Prostate gland (tissue), 2 donors: ENCODE measurements at regions not wholly inside any gene's neighbourhood (a gene's known extent, or its start where the extent isn't known, plus 50 kb on each side); places are given as distances from the start of the nearest gene placed in this dataset.

ENCODE experiments used
- DNase-seq: peaks from one replicate; pipeline ENCODE4 v3.0.0-alpha.2; 2019; ENCODE audit warnings: low spot score
- H3K27ac ChIP-seq, 2 donors: fragments of 200-600 bp; sonication (generic); 2 replicates each; pipeline ENCODE4 v1.5.1; 2017 to 2019
- H3K27me3 ChIP-seq: fragments of 200-600 bp; sonication (generic); replicated peaks from 2 replicates; pipeline ENCODE4 v1.5.1; 2019; ENCODE audit not compliant: insufficient read depth
- H3K36me3 ChIP-seq, 2 donors: fragments of 200-600 bp; sonication (generic); 1 replicate in 1 of 2; 2 replicates in 1 of 2; pipeline versions ENCODE4 v1.5.1 to v1.8.1; 2017 to 2019
- H3K4me1 ChIP-seq: fragments of 200-600 bp; sonication (generic); replicated peaks from 2 replicates; pipeline ENCODE4 v1.5.1; 2019
- H3K4me3 ChIP-seq, 2 donors: fragments of 200-600 bp; sonication (generic); 2 replicates each; pipeline ENCODE4 v1.5.1; 2017 to 2019
- H3K9me3 ChIP-seq: fragments of 200-600 bp; sonication (generic); 2 replicates; pipeline ENCODE4 v1.5.1; 2017
- CTCF ChIP-seq, 4 experiments: fragments of 200-600 bp in 2 of 4; fragments of 450-650 bp in 2 of 4; sonication (generic) in 2 of 4; IDR thresholded peaks; 1 replicate in 3 of 4; 2 replicates in 1 of 4; pipeline ENCODE4 v1.5.1; 2016 to 2019; ENCODE audit warnings: antibody characterized with exemption in 4 of 4, mild to moderate bottlenecking in 2 of 4, moderate library complexity in 2 of 4
- POLR2A ChIP-seq: fragments of 450-650 bp; IDR thresholded peaks from one replicate; pipeline ENCODE4 v1.6.1; 2016; ENCODE audit warnings: antibody characterized with exemption, mild to moderate bottlenecking
- POLR2AphosphoS5 ChIP-seq: sonication (generic); formaldehyde crosslinking; IDR thresholded peaks from one replicate; pipeline ENCODE4 v1.6.1; 2017; ENCODE audit warnings: antibody characterized with exemption
- whole genome bisulfite sequencing: methylation state at CpG from one replicate; pipeline ENCODE4 v1.1.5; 2018; 5-methylcytosine and 5-hydroxymethylcytosine counted together
- intact Hi-C: fragments of 100-400 bp; cut with DNase I; formaldehyde crosslinking; loops from one replicate; pipeline ENCODE4 v1.14.2; 2022

DNA sequence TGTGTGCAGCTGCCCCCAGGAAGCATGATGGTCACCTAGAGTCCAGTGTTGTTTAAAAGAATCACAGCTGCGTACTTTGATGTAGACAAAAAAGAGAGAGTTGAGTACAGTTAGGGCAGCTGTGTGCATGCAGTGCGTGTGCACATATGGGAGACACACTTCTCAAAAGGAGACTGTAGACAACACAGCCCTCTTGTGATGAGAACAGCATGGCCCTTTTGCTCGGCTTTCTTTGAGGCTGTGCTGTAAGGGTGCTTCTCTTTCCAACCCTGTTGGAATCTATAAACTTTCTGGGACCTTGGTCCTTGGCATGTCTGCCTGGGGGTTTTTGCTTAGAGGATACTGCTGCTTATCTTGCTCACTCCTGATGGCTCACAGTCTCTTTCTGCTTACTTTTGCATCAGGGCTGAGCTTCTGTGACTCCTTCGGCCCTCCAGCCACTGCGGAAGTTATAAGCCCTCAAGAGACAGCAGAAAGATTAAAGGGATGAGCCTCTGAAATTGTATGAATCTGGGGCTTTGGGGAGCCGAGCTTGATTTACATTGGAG lies 102.9 kb downstream of the DYRK2 start:
- TF ChIP-seq POLR2A, result no peak
- no peak for TF ChIP-seq POLR2AphosphoS5
- no peak for TF ChIP-seq CTCF (IDR thresholded peaks at IDR 0.05)
- intact Hi-C loops, result no loop called here
- DNase-seq, result no peak
- Histone ChIP-seq H3K4me3 (no peak overlapping the region), H3K27ac (no peak overlapping the region), H3K36me3 (no peaks in the 10 kb centered on the region), H3K9me3 (no peaks in the 10 kb centered on the region), H3K4me1 (no peaks in the 10 kb centered on the region), H3K27me3 (no peaks in the 10 kb centered on the region)
- 73% methylated on average over 6 of the region's 6 CpGs for WGBS

- intact Hi-C loops, result no loop called here
- H3K4me3 ChIP-seq, result no peak overlapping the region
- WGBS, result 92% methylated on average over 4 of the region's 4 CpGs
- H3K4me1 ChIP-seq, result no peaks in the 10 kb centered on the region
- no peak for TF ChIP-seq POLR2A
- TF ChIP-seq CTCF (IDR thresholded peaks at IDR 0.05), result no peak
- no peak for TF ChIP-seq POLR2AphosphoS5
- no peaks in the 10 kb centered on the region for H3K27me3 ChIP-seq
- no peak for DNase-seq
- no peaks in the 10 kb centered on the region for H3K9me3 ChIP-seq
- H3K27ac ChIP-seq, result no peak overlapping the region
- no peaks in the 10 kb centered on the region for H3K36me3 ChIP-seq
Measured at GRCh38 chr12:67752226-67752732, 103.7 kb downstream of the DYRK2 start.

DNA sequence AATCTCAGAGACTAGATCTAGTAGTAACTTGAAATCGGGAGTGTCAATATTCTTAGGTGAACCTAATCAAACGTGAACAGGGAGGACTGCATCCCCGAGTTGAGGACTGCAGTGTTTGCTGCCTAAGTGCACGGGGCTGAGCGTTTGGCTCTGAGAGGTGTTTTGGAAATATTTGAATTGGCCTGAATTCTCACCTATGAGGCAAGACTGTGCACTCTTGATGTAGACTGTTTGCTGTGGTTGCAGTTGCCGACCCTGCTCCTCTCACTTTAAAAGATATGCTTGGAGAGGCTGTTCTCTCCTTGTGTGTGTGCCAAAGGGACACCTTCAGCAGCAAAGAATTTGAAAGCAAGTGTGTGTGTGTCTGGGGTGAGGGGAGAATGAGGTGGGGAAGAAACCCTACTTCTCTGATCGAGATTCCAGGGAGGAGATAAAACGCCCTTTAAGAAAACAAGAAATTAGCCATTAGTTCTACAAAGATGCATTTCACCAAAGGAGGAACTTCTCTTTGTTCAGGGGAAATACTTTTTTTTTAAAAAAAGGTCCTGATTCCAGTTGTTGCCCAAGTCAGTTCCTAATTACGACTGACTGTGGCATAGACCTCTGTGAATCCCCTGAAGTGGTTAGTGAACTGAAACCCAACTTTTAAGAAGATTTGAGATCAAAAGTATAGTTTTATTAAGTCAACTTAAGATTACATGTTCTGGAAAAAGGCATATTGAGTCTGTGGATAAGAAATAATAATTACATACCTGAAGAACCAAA lies 106.6 kb downstream of the DYRK2 start:
- H3K4me1 ChIP-seq, result no peaks in the 10 kb centered on the region
- no peak overlapping the region for H3K27ac ChIP-seq
- no peaks in the 10 kb centered on the region for H3K9me3 ChIP-seq
- WGBS, result 48% methylated on average over 9 of the region's 9 CpGs
- no peak for DNase-seq
- no peaks in the 10 kb centered on the region for H3K27me3 ChIP-seq
- no peaks in the 10 kb centered on the region for H3K36me3 ChIP-seq
- no peak for TF ChIP-seq POLR2A
- TF ChIP-seq POLR2AphosphoS5, result no peak
- TF ChIP-seq CTCF (IDR thresholded peaks at IDR 0.05), result no peak
- no peak overlapping the region for H3K4me3 ChIP-seq
- intact Hi-C loops, result no loop called here

DNA sequence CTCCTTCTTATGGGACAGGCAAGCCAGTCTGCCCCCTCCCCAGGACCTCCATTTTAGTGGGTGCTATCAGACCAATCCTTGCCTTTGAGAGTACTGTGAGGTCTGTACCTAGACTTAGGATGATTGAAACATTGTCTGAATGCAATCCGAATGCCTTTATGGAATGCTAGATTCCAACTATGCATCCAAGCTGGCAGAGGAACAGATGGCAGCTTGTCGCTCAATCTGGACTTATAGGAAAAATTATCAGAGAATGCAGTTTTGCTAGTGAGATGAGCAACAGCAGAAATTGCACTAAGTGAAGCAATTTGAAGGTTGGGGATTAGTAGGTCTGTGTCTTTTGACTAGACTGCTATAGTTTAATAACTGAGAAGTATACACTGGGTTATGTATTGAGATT lies 109.1 kb downstream of the DYRK2 start:
- no peaks in the 10 kb centered on the region for H3K9me3 ChIP-seq
- H3K36me3 ChIP-seq, result no peaks in the 10 kb centered on the region
- intact Hi-C loops, result no loop called here
- H3K4me1 ChIP-seq, result no peaks in the 10 kb centered on the region
- no peak for TF ChIP-seq CTCF (IDR thresholded peaks at IDR 0.05)
- no peak for TF ChIP-seq POLR2AphosphoS5
- no peak for TF ChIP-seq POLR2A
- no peak for DNase-seq
- H3K27me3 ChIP-seq, result no peaks in the 10 kb centered on the region
- H3K27ac ChIP-seq, result no peak overlapping the region
- H3K4me3 ChIP-seq, result no peak overlapping the region
- 96% methylated on average over 2 of the region's 2 CpGs for WGBS

GRCh38 chr12:67758119-67758518 lies 109.6 kb downstream of the DYRK2 start:
- H3K27me3 ChIP-seq, result no peaks in the 10 kb centered on the region
- no peaks in the 10 kb centered on the region for H3K36me3 ChIP-seq
- 55% methylated on average over 2 of the region's 2 CpGs for WGBS
- no peak for TF ChIP-seq POLR2AphosphoS5
- no peak for TF ChIP-seq POLR2A
- no peak for TF ChIP-seq CTCF (IDR thresholded peaks at IDR 0.05)
- no peaks in the 10 kb centered on the region for H3K9me3 ChIP-seq
- H3K27ac ChIP-seq, result no peak overlapping the region
- intact Hi-C loops, result no loop called here
- H3K4me3 ChIP-seq, result no peak overlapping the region
- H3K4me1 ChIP-seq, result no peaks in the 10 kb centered on the region
- no peak for DNase-seq
